PC-9 (cell line): ENCODE measurements at regions not wholly inside any gene's neighbourhood (a gene's known extent, or its start where the extent isn't known, plus 50 kb on each side); places are given as distances from the start of the nearest gene placed in this dataset.

ENCODE experiments used
- EZH2 ChIP-seq: fragments of 200-600 bp; sonication (generic); IDR thresholded peaks from 2 replicates; pipeline ENCODE4 v1.8.0; 2017; ENCODE audit warnings: antibody characterized with exemption, low read depth
- TF ChIP-seq, protein P1 (sequence below): fragments of 200-600 bp; sonication (generic); conservative IDR thresholded peaks from 2 replicates; pipeline ENCODE4 v1.6.1; 2017; ENCODE audit warnings: mixed run types, antibody characterized with exemption, mild to moderate bottlenecking, moderate library complexity

DNA sequence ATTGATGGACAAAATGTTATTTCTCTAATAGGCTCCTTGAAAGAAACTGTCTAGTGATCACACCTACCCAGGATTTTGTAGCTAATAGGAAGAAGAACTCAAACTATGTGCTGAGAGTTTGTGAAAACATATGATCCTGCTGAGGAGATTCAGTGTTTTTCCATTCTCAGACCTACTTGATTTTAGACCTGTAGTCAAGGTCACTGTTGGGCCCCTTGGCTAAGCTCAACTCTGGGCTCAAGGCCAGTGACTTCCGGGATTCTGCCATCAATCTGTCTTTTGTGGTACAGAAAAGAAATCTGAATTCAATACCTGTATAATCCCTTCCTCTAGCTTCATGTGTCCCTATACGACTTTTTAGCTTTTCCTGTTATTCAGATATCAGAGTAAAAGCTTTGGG is 79.7 kb upstream of the FERD3L start:
- TF ChIP-seq, protein P1, sequence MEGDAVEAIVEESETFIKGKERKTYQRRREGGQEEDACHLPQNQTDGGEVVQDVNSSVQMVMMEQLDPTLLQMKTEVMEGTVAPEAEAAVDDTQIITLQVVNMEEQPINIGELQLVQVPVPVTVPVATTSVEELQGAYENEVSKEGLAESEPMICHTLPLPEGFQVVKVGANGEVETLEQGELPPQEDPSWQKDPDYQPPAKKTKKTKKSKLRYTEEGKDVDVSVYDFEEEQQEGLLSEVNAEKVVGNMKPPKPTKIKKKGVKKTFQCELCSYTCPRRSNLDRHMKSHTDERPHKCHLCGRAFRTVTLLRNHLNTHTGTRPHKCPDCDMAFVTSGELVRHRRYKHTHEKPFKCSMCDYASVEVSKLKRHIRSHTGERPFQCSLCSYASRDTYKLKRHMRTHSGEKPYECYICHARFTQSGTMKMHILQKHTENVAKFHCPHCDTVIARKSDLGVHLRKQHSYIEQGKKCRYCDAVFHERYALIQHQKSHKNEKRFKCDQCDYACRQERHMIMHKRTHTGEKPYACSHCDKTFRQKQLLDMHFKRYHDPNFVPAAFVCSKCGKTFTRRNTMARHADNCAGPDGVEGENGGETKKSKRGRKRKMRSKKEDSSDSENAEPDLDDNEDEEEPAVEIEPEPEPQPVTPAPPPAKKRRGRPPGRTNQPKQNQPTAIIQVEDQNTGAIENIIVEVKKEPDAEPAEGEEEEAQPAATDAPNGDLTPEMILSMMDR: no peak
- TF ChIP-seq EZH2: no peak
